HCT116 (cell line): ENCODE measurements at regions not wholly inside any gene's neighbourhood (a gene's known extent, or its start where the extent isn't known, plus 50 kb on each side); places are given as distances from the start of the nearest gene placed in this dataset.

Experiments
- CTCF ChIP-seq, 3 experiments: fragments of 200-600 bp in 1 of 3; sonication (generic) in 1 of 3; IDR thresholded peaks in 2 of 3; conservative IDR thresholded peaks in 1 of 3; 2 replicates each; pipeline ENCODE4 v1.5.1; 2012 to 2017; ENCODE audit warnings: low read depth in 2 of 3, low read length in 2 of 3, antibody characterized with exemption in 1 of 3, borderline replicate concordance in 1 of 3, control low read depth in 1 of 3, mild to moderate bottlenecking in 1 of 3, mixed read lengths in 1 of 3, mixed run types in 1 of 3, moderate library complexity in 1 of 3; ENCODE audit not compliant: insufficient read depth in 1 of 3
- EGR1 ChIP-seq: IDR thresholded peaks from 2 replicates; pipeline ENCODE4 v1.6.1; 2012; ENCODE audit warnings: low read depth
- EZH2 ChIP-seq: fragments of 200-600 bp; sonication (generic); IDR thresholded peaks from 2 replicates; pipeline ENCODE4 v1.6.1; 2017; ENCODE audit warnings: antibody characterized with exemption, mixed run types
- EZH2phosphoT487 ChIP-seq: fragments of 200-600 bp; IDR thresholded peaks from 2 replicates; pipeline ENCODE4 v1.6.1; 2018; ENCODE audit warnings: antibody characterized with exemption, borderline replicate concordance
- FOSL1 ChIP-seq: IDR thresholded peaks from 2 replicates; pipeline ENCODE4 v1.6.1; 2012; ENCODE audit warnings: low read depth
- JUND ChIP-seq: IDR thresholded peaks from 2 replicates; pipeline ENCODE4 v1.6.1; 2012
- POLR2A ChIP-seq: IDR thresholded peaks from 2 replicates; pipeline ENCODE4 v1.7.0; 2011; ENCODE audit warnings: borderline replicate concordance; ENCODE audit not compliant: insufficient read depth, insufficient read length; ENCODE audit errors: extremely low read depth
- POLR2AphosphoS5 ChIP-seq: IDR thresholded peaks from 2 replicates; pipeline ENCODE4 v1.6.1; 2011; ENCODE audit warnings: mild to moderate bottlenecking, low read depth, low read length, moderate library complexity
- REST ChIP-seq: IDR thresholded peaks from 2 replicates; pipeline ENCODE4 v1.6.1; 2012; ENCODE audit warnings: low read depth
- SP1 ChIP-seq: IDR thresholded peaks from 2 replicates; pipeline ENCODE4 v1.6.1; 2012; ENCODE audit warnings: low read depth
- SRF ChIP-seq: IDR thresholded peaks from 2 replicates; pipeline ENCODE4 v1.6.1; 2012; ENCODE audit warnings: low read depth
- TCF7L2 ChIP-seq: IDR thresholded peaks from 2 replicates; pipeline ENCODE4 v1.7.0; 2011; ENCODE audit warnings: borderline replicate concordance, inconsistent platforms; ENCODE audit not compliant: insufficient read depth, insufficient read length; ENCODE audit errors: extremely low read depth
- YY1 ChIP-seq: IDR thresholded peaks from 2 replicates; pipeline ENCODE4 v1.6.1; 2011; ENCODE audit warnings: low read length, low read depth, moderate library complexity, mild to moderate bottlenecking; ENCODE audit not compliant: insufficient replicate concordance; ENCODE audit errors: extremely low read depth

DNA sequence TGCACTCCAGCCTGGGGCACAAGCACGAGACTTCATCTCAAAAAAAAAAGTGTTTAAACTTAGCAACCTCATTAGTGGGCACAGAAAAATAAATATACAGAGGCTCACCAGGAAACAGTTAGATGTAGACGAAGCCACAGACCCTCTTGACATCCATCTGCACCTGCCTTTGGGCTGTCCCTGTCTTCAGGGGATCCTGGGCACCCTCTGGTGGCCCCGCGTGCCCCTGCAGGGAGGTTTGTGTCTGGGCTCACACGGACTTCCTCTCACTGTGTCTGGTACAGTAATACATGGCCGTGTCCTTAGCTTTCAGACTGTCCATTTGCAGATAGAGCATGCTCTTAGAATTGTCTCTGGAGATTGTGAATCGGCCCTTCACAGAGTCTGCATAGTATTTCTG, 916.5 kb downstream of the TMEM121 start:
- TF ChIP-seq POLR2A, result no peak
- no peak for TF ChIP-seq CTCF (IDR thresholded peaks at IDR 0.05 in 2 of 3, conservative IDR thresholded peaks at IDR 0.05 in 1 of 3; ENCODE audit: borderline replicate concordance in 1 of 3, insufficient read depth in 1 of 3, low read depth in 2 of 3, low read length in 2 of 3)
- no peak for TF ChIP-seq REST
- TF ChIP-seq TCF7L2, result no peak
- no peak for TF ChIP-seq FOSL1
- no peak for TF ChIP-seq EZH2phosphoT487
- no peak for TF ChIP-seq SRF
- TF ChIP-seq YY1, result no peak
- TF ChIP-seq EZH2, result no peak
- TF ChIP-seq POLR2AphosphoS5, result no peak
- no peak for TF ChIP-seq EGR1
- TF ChIP-seq SP1, result no peak
- no peak for TF ChIP-seq JUND
